Gastrocnemius medialis (tissue), 4 donors: ENCODE measurements at regions not wholly inside any gene's neighbourhood (a gene's known extent, or its start where the extent isn't known, plus 50 kb on each side); places are given as distances from the start of the nearest gene placed in this dataset.

Source experiments
- CTCF ChIP-seq, 5 experiments: fragments of 450-650 bp in 3 of 5; fragments of 200-600 bp in 2 of 5; sonication (generic) in 2 of 5; IDR thresholded peaks in 4 of 5; conservative IDR thresholded peaks in 1 of 5; 1 replicate in 4 of 5; 2 replicates in 1 of 5; pipeline ENCODE4 v1.5.1; 2016 to 2019; ENCODE audit warnings: antibody characterized with exemption in 5 of 5, mild to moderate bottlenecking in 3 of 5, moderate library complexity in 3 of 5
- POLR2A ChIP-seq, 2 donors: fragments of 450-650 bp; IDR thresholded peaks; one replicate each; pipeline ENCODE4 v1.6.1; 2017; ENCODE audit warnings: antibody characterized with exemption in 2 of 2, mild to moderate bottlenecking in 2 of 2, moderate library complexity in 2 of 2

- no peak for TF ChIP-seq CTCF (IDR thresholded peaks at IDR 0.05 in 4 of 5, conservative IDR thresholded peaks at IDR 0.05 in 1 of 5)
- no peak for TF ChIP-seq POLR2A (IDR thresholded peaks at IDR 0.05)
Observed at GRCh38 chr6:95135182-95135581, 442.2 kb upstream of the MANEA start.
